DND-41 (cell line): ENCODE measurements at regions not wholly inside any gene's neighbourhood (a gene's known extent, or its start where the extent isn't known, plus 50 kb on each side); places are given as distances from the start of the nearest gene placed in this dataset.

Experiments used
- EZH2 ChIP-seq: IDR thresholded peaks from 3 replicates; pipeline ENCODE4 v1.6.1; 2012; ENCODE audit warnings: borderline replicate concordance, low read depth, mild to moderate bottlenecking, moderate library complexity, low read length, inconsistent platforms; ENCODE audit not compliant: severe bottlenecking
- TF ChIP-seq, protein P1 (sequence below): IDR thresholded peaks from 2 replicates; pipeline ENCODE4 v1.5.1; 2012; ENCODE audit warnings: borderline replicate concordance, low read length, moderate library complexity, mild to moderate bottlenecking; ENCODE audit not compliant: poor library complexity, severe bottlenecking; ENCODE audit errors: extremely low read depth

DNA sequence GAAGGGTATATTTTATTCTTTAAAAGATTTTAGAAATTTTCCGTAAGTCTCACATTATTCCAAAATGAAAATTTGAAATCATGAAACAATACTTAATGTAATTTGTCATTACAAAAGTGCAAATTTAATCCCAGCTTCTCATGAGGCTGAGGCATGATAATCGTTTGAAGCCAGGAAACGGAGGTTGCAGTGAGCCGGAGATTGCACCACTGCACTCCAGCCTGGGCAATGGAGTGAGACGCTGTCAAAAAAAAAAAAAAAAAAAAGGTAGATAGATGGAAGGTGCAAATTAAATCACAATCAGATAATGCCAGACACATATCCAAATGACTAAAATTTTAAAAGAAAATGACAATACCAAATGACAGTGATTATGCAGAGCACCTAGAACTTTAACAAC is 644.2 kb downstream of the FAM181B start:
- no peak for TF ChIP-seq EZH2
- TF ChIP-seq, protein P1, sequence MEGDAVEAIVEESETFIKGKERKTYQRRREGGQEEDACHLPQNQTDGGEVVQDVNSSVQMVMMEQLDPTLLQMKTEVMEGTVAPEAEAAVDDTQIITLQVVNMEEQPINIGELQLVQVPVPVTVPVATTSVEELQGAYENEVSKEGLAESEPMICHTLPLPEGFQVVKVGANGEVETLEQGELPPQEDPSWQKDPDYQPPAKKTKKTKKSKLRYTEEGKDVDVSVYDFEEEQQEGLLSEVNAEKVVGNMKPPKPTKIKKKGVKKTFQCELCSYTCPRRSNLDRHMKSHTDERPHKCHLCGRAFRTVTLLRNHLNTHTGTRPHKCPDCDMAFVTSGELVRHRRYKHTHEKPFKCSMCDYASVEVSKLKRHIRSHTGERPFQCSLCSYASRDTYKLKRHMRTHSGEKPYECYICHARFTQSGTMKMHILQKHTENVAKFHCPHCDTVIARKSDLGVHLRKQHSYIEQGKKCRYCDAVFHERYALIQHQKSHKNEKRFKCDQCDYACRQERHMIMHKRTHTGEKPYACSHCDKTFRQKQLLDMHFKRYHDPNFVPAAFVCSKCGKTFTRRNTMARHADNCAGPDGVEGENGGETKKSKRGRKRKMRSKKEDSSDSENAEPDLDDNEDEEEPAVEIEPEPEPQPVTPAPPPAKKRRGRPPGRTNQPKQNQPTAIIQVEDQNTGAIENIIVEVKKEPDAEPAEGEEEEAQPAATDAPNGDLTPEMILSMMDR = no peak
